Heart right ventricle (tissue), 16 donors: ENCODE measurements at regions not wholly inside any gene's neighbourhood (a gene's known extent, or its start where the extent isn't known, plus 50 kb on each side); places are given as distances from the start of the nearest gene placed in this dataset.
A peak's percentile ranks its signal among the peaks of the same experiment; 100 is the strongest.

ENCODE experiments used
- ATAC-seq, 8 donors: fragments of 200-7000 bp; cut with Tn5 transposase; one replicate each; pipeline ENCODE4 v1.9.1; 2020; ENCODE audit warnings: mild to moderate bottlenecking in 8 of 8, moderate library complexity in 8 of 8, moderate number of reproducible peaks in 1 of 8
- DNase-seq, 2 donors: peaks; one replicate each; pipeline ENCODE4 v3.0.0-alpha.2; 2020
- H3K27ac ChIP-seq, 10 donors: fragments of 200-600 bp; sonication (generic) in 2 of 10; one replicate each; pipeline versions ENCODE4 v1.5.0 to v1.8.0; 2020 to 2022; ENCODE audit warnings: mild to moderate bottlenecking in 3 of 10
- H3K27me3 ChIP-seq, 7 donors: fragments of 200-600 bp; one replicate each; pipeline ENCODE4 v1.8.0; 2021 to 2022; ENCODE audit warnings: mild to moderate bottlenecking in 2 of 7
- H3K36me3 ChIP-seq, 9 donors: fragments of 200-600 bp; sonication (generic) in 1 of 9; one replicate each; pipeline versions ENCODE4 v1.5.0 to v1.8.0; 2020 to 2022; ENCODE audit warnings: mild to moderate bottlenecking in 2 of 9
- H3K4me1 ChIP-seq, 9 donors: fragments of 200-600 bp; sonication (generic) in 1 of 9; one replicate each; pipeline versions ENCODE4 v1.5.0 to v1.8.0; 2020 to 2022; ENCODE audit warnings: mild to moderate bottlenecking in 4 of 9
- H3K4me3 ChIP-seq, 10 donors: fragments of 200-600 bp; sonication (generic) in 2 of 10; one replicate each; pipeline versions ENCODE4 v1.5.0 to v1.8.0; 2020 to 2022; ENCODE audit warnings: mild to moderate bottlenecking in 7 of 10, moderate library complexity in 2 of 10
- H3K9me3 ChIP-seq, 11 donors: fragments of 200-600 bp in 10 of 11; sonication (generic) in 2 of 11; one replicate each; pipeline versions ENCODE4 v1.5.0 to v1.8.0; 2013 to 2022; ENCODE audit warnings: mild to moderate bottlenecking in 2 of 11, control low read depth in 1 of 11, moderate library complexity in 1 of 11
- WGBS, 2 donors: extraction: QIAGEN DNeasy Blood & Tissue Kit; methylation state at CpG; one replicate each; pipeline ENCODE4 v1.1.7; 2013; ENCODE audit warnings: inconsistent platforms in 1 of 2; 5-methylcytosine and 5-hydroxymethylcytosine counted together
- intact Hi-C, 10 donors: fragments of 100-400 bp; cut with DNase I; formaldehyde crosslinking; loops; one replicate each; pipeline versions ENCODE4 v1.11.1 to v1.14.2; 2022
- TF ChIP-seq, protein P1 (sequence below), 9 donors: fragments of 200-600 bp; sonication (generic) in 2 of 9; IDR thresholded peaks; one replicate each; pipeline versions ENCODE4 v1.5.0 to v1.8.0; 2021 to 2022; ENCODE audit warnings: antibody characterized with exemption in 9 of 9, mild to moderate bottlenecking in 5 of 9, moderate library complexity in 1 of 9
- donor health status: Arrhythmogenic right ventricular cardiomyopathy.
- donor health status: ischemic (EF 13 %, LVEDD 7.1; RV severe dilation, severe dysfunction).
- donor health status: healthy with polysubstance abuse.
- donor health status: DM: no; HTN: yes; CAD: no.
- donor health status: DM: no; HTN: no; CAD: no.
- donor health status: ischemic (EF 25% LVEDD 6.9; RV normal size, moderate dysfunction).
- donor health status: ischemic (EF 25% LVEDD 5.7; RV mildly dilated, moderate dysfunction).
- donor health status: healthy.
- donor health status: DM: yes; HTN: yes; CAD: no.
- donor health status: Ischemic cardiomyopathy.
- donor health status: ischemic (EF 35%, LVEDD 5.7; RV mildly dilated, moderate dysfunction).
- donor health status: nonischemic (EF 11% LVEDD 7.7; RV severe dilation, severe dysfunction).
- donor health status: DM: yes; HTN: yes; CAD: no.
- donor health status: PGD.
- donor health status: ischemic (EF 29% LVEDD 5.4; RV normal size, mild dysfunction).
- donor health status: nonischemic (EF 23%, LVEDD 6.1; RV moderate dilation, normal function).

DNA sequence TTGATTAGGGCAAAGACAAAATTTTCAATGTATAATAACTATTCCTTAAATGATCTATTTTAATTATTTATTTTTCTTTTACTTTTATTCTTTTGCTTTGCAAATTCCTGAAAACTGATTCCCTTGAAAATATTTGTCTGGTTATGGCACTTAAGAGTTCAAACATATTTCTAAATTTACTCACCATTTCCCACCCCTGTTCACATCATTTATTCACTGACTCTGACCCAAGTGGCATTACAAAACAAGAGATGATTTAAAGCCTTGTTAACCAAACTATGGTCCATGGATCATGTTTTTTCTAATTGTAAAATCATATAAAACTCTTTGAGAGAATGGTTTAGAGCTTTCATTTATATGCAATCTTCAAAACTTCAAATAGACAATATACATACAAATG is 1256.1 kb upstream of the LRRN3 start:
- Histone ChIP-seq H3K4me3 (no peak overlapping the region), H3K9me3 (no peaks in the 10 kb centered on the region), H3K27ac (no peak overlapping the region), H3K4me1 (no peaks in the 10 kb centered on the region), H3K36me3 (no peaks in the 10 kb centered on the region), H3K27me3 (no peaks in the 10 kb centered on the region)
- TF ChIP-seq, protein P1, sequence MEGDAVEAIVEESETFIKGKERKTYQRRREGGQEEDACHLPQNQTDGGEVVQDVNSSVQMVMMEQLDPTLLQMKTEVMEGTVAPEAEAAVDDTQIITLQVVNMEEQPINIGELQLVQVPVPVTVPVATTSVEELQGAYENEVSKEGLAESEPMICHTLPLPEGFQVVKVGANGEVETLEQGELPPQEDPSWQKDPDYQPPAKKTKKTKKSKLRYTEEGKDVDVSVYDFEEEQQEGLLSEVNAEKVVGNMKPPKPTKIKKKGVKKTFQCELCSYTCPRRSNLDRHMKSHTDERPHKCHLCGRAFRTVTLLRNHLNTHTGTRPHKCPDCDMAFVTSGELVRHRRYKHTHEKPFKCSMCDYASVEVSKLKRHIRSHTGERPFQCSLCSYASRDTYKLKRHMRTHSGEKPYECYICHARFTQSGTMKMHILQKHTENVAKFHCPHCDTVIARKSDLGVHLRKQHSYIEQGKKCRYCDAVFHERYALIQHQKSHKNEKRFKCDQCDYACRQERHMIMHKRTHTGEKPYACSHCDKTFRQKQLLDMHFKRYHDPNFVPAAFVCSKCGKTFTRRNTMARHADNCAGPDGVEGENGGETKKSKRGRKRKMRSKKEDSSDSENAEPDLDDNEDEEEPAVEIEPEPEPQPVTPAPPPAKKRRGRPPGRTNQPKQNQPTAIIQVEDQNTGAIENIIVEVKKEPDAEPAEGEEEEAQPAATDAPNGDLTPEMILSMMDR (IDR thresholded peaks at IDR 0.05), result no peak
- DNase-seq (no peak), ATAC-seq (no peak)
- intact Hi-C loops, result no loop called here

DNA sequence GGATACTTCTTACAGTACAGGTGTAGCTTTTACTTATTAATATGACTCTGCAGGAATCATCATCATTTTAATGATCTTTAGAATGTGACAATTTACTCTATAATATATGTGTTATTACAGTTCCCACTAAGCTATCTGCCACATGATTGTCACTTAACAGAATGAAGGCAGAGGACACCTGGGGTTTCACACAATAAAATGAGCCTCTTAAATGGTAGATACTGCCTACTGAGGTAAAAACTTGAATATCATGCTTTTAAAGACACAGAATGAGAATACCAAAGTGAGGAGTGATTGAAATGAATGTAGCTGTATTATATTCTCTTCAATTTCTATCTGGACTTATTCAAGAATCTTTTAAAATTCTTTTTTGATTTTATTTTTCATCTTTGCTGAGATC is 1255.3 kb upstream of the LRRN3 start:
- no peaks in the 10 kb centered on the region for H3K36me3 ChIP-seq
- H3K27ac ChIP-seq, result no peak overlapping the region
- H3K4me3 ChIP-seq, result no peak overlapping the region
- no peaks in the 10 kb centered on the region for H3K27me3 ChIP-seq
- TF ChIP-seq, protein P1 (IDR thresholded peaks at IDR 0.05), result no peak
- no peak for ATAC-seq
- intact Hi-C loops, result no loop called here
- no peaks in the 10 kb centered on the region for H3K9me3 ChIP-seq
- no peaks in the 10 kb centered on the region for H3K4me1 ChIP-seq
- DNase-seq, result no peak

DNA sequence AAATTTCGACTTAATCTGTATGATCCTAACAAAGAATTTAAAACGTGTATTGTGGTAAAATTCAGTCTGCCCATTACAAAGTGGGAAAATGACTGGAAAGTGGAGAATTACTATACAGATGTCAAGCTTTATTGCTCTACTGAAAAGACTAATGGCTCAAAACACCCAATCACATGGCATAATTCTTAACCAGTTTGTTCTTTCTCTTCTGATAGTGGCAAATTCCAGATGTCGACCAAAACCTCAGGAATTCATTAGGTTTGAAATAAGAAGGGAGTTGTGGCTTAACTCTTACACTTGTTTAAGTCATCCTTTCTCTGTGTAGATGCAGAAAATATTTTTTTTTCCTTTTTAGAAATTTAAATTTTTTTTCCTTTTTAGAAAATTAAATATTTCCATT is 1254.9 kb upstream of the LRRN3 start:
- Histone ChIP-seq H3K4me1 (no peaks in the 10 kb centered on the region), H3K27ac (no peak overlapping the region), H3K4me3 (no peak overlapping the region), H3K9me3 (no peaks in the 10 kb centered on the region), H3K27me3 (no peaks in the 10 kb centered on the region), H3K36me3 (no peaks in the 10 kb centered on the region)
- intact Hi-C loops, result no loop called here
- TF ChIP-seq, protein P1 (IDR thresholded peaks at IDR 0.05), result no peak
- DNase-seq, result no peak
- 77 to 79% methylated on average over 3 of the region's 3 CpGs for WGBS, 2 donors
- no peak for ATAC-seq

DNA sequence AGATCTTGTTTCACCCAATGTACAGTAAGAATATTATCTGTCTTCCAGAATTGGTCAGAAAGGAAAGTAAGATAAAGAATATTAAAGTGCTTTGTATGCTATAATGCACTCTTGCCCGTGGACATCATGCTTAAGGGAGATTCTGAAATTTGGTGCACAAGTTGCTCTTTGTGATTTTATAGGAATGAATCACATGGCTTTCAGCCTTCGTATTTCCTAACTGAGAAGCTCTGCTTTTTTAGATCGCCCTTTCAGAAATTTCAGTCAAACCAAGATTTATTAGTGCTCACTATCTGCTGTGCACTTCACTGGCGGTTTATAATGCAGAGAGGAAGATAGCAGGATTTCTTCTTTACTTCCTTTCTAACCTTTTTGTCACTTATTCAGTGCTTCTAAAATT is 1248.5 kb upstream of the LRRN3 start:
- no peaks in the 10 kb centered on the region for H3K27me3 ChIP-seq
- no peaks in the 10 kb centered on the region for H3K4me1 ChIP-seq
- no peaks in the 10 kb centered on the region for H3K36me3 ChIP-seq
- DNase-seq, result no peak
- no peak for ATAC-seq
- intact Hi-C loops, result loop anchor here in 1 of 10 donors (10.0 kb wide), 2 partner anchors 1252 to 1892 kb away; partner anchors contain the start of gene LRRN3
- WGBS, 2 donors, result 74 to 82% methylated on average over 4 of the region's 4 CpGs
- TF ChIP-seq, protein P1 (IDR thresholded peaks at IDR 0.05), result no peak
- H3K4me3 ChIP-seq, result no peak overlapping the region
- H3K27ac ChIP-seq, result no peak overlapping the region
- no peaks in the 10 kb centered on the region for H3K9me3 ChIP-seq

DNA sequence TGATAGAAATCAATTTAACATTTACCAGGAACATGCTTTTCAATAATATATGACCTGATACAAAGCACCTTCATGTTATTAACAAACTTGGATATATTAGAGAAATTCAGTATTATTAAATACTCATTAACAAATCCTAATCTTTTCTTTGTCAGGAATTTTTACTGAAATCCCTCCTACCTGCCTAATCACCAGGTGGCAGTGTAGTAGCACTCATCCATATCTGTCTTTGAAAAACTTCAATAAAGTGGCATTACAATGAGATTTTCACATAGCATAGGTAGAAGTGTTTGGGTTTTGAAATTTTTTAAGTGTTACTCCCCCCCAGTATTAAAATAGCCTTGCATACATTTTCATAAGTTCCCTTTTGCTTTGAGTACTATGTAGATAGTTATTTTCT is 1246.6 kb upstream of the LRRN3 start:
- Histone ChIP-seq H3K4me3 (no peak overlapping the region), H3K4me1 (no peaks in the 10 kb centered on the region), H3K27ac (no peak overlapping the region), H3K27me3 (no peaks in the 10 kb centered on the region), H3K9me3 (no peaks in the 10 kb centered on the region), H3K36me3 (no peaks in the 10 kb centered on the region)
- intact Hi-C loops, result loop anchor here in 1 of 10 donors (10.0 kb wide), 2 partner anchors 1250 to 1890 kb away; partner anchors contain the start of gene LRRN3
- ATAC-seq (no peak), DNase-seq (no peak)
- TF ChIP-seq, protein P1 (IDR thresholded peaks at IDR 0.05), result peak in 6 of 9 donors; percentile 24 to 53 (median 34)
